Peyer's patch (tissue), 4 donors: ENCODE measurements at regions not wholly inside any gene's neighbourhood (a gene's known extent, or its start where the extent isn't known, plus 50 kb on each side); places are given as distances from the start of the nearest gene placed in this dataset.
"Not testable (repeated sequence)": the region's sequence is repeated elsewhere in the genome, so short reads cannot be mapped to it uniquely, and the experiment has no call there.

ENCODE experiments used
- CTCF ChIP-seq, 6 experiments: fragments of 450-650 bp in 4 of 6; fragments of 200-600 bp in 2 of 6; sonication (generic) in 1 of 6; IDR thresholded peaks; one replicate each; pipeline ENCODE4 v1.5.1; 2017 to 2019; ENCODE audit warnings: antibody characterized with exemption in 6 of 6, mild to moderate bottlenecking in 3 of 6, moderate library complexity in 1 of 6
- POLR2A ChIP-seq, 2 donors: fragments of 450-650 bp; IDR thresholded peaks; one replicate each; pipeline ENCODE4 v1.5.1; 2017; ENCODE audit warnings: antibody characterized with exemption in 2 of 2, mild to moderate bottlenecking in 2 of 2, moderate library complexity in 2 of 2

- not testable (repeated sequence) for TF ChIP-seq CTCF, POLR2A (IDR thresholded peaks at IDR 0.05)
Observed at GRCh38 chr14:106365371-106365770, 839.0 kb downstream of the TMEM121 start.
